ENCODE measurements at regions not wholly inside any gene's neighbourhood (a gene's known extent, or its start where the extent isn't known, plus 50 kb on each side); places are given as distances from the start of the nearest gene placed in this dataset.

GRCh38 chr1:58917436-58917835 is 133.6 kb upstream of the JUN start:
- TF ChIP-seq CTCF (IDR thresholded peaks at IDR 0.05; ENCODE audit: poor library complexity) (no peak), EZH2 (IDR thresholded peaks at IDR 0.05; ENCODE audit: borderline replicate concordance) (no peak)

All from hepatocyte (in vitro differentiated cells).